ENCODE measurements at regions not wholly inside any gene's neighbourhood (a gene's known extent, or its start where the extent isn't known, plus 50 kb on each side); places are given as distances from the start of the nearest gene placed in this dataset.

GRCh38 chr19:30240904-30241695 is 131.1 kb upstream of the ZNF536 start:
- H3K36me3 ChIP-seq (ENCODE audit: control insufficient read depth in 2 of 2, insufficient read depth in 2 of 2, low read length in 2 of 2), result no peaks in the 10 kb centered on the region
- no peak overlapping the region for H3K27ac ChIP-seq (ENCODE audit: low read length)
- H3K27me3 ChIP-seq (ENCODE audit: control insufficient read depth in 1 of 2, insufficient read depth in 2 of 2, low read length in 2 of 2), result peaks cover 5 to 8% of the 10 kb centered on the region in 2 donors
- H3K4me3 ChIP-seq (ENCODE audit: low read length in 2 of 2), result no peak overlapping the region
- H3K9me3 ChIP-seq (ENCODE audit: control insufficient read depth in 2 of 2, low read length in 2 of 2), result no peaks in the 10 kb centered on the region
- no peaks in the 10 kb centered on the region for H3K4me1 ChIP-seq (ENCODE audit: control insufficient read depth, insufficient read depth, low read length)
- no peak overlapping the region for H3K9ac ChIP-seq (ENCODE audit: low read length in 2 of 2)

- Histone ChIP-seq H3K4me3 (ENCODE audit: low read length in 2 of 2) (no peak overlapping the region), H3K4me1 (ENCODE audit: control insufficient read depth, insufficient read depth, low read length) (no peaks in the 10 kb centered on the region), H3K27me3 (ENCODE audit: control insufficient read depth in 1 of 2, insufficient read depth in 2 of 2, low read length in 2 of 2) (peaks cover 0 to 6% of the 10 kb centered on the region in 2 donors), H3K27ac (ENCODE audit: low read length) (no peak overlapping the region), H3K9me3 (ENCODE audit: control insufficient read depth in 2 of 2, low read length in 2 of 2) (peaks cover 0 to 2% of the 10 kb centered on the region in 2 donors), H3K9ac (ENCODE audit: low read length in 2 of 2) (no peak overlapping the region), H3K36me3 (ENCODE audit: control insufficient read depth in 2 of 2, insufficient read depth in 2 of 2, low read length in 2 of 2) (no peaks in the 10 kb centered on the region)
These were observed 127.7 kb upstream of the ZNF536 start for GRCh38 chr19:30244533-30244932.

GRCh38 chr19:30245401-30246039 is 126.7 kb upstream of the ZNF536 start:
- Histone ChIP-seq H3K27ac (ENCODE audit: low read length) (no peak overlapping the region), H3K9ac (ENCODE audit: low read length in 2 of 2) (no peak overlapping the region), H3K9me3 (ENCODE audit: control insufficient read depth in 2 of 2, low read length in 2 of 2) (peaks cover 0 to 2% of the 10 kb centered on the region in 2 donors), H3K27me3 (ENCODE audit: control insufficient read depth in 1 of 2, insufficient read depth in 2 of 2, low read length in 2 of 2) (peaks cover 0 to 6% of the 10 kb centered on the region in 2 donors), H3K36me3 (ENCODE audit: control insufficient read depth in 2 of 2, insufficient read depth in 2 of 2, low read length in 2 of 2) (no peaks in the 10 kb centered on the region), H3K4me3 (ENCODE audit: low read length in 2 of 2) (no peak overlapping the region), H3K4me1 (ENCODE audit: control insufficient read depth, insufficient read depth, low read length) (no peaks in the 10 kb centered on the region)

- H3K4me3 ChIP-seq (ENCODE audit: low read length in 2 of 2), result no peak overlapping the region
- no peaks in the 10 kb centered on the region for H3K36me3 ChIP-seq (ENCODE audit: control insufficient read depth in 2 of 2, insufficient read depth in 2 of 2, low read length in 2 of 2)
- no peak overlapping the region for H3K9ac ChIP-seq (ENCODE audit: low read length in 2 of 2)
- H3K4me1 ChIP-seq (ENCODE audit: control insufficient read depth, insufficient read depth, low read length), result no peaks in the 10 kb centered on the region
- H3K27me3 ChIP-seq (ENCODE audit: control insufficient read depth in 1 of 2, insufficient read depth in 2 of 2, low read length in 2 of 2), result peaks cover 10 to 11% of the 10 kb centered on the region in 2 donors
- no peak overlapping the region for H3K27ac ChIP-seq (ENCODE audit: low read length)
- peaks cover 0 to 2% of the 10 kb centered on the region in 2 donors for H3K9me3 ChIP-seq (ENCODE audit: control insufficient read depth in 2 of 2, low read length in 2 of 2)
These were observed 122.3 kb upstream of the ZNF536 start for GRCh38 chr19:30249911-30250310.

GRCh38 chr19:30252214-30252613 is 120.0 kb upstream of the ZNF536 start:
- Histone ChIP-seq H3K27ac (ENCODE audit: low read length) (no peak overlapping the region), H3K4me3 (ENCODE audit: low read length in 2 of 2) (no peak overlapping the region), H3K9me3 (ENCODE audit: control insufficient read depth in 2 of 2, low read length in 2 of 2) (no peaks in the 10 kb centered on the region), H3K27me3 (ENCODE audit: control insufficient read depth in 1 of 2, insufficient read depth in 2 of 2, low read length in 2 of 2) (peaks cover 11 to 13% of the 10 kb centered on the region in 2 donors), H3K4me1 (ENCODE audit: control insufficient read depth, insufficient read depth, low read length) (no peaks in the 10 kb centered on the region), H3K36me3 (ENCODE audit: control insufficient read depth in 2 of 2, insufficient read depth in 2 of 2, low read length in 2 of 2) (no peaks in the 10 kb centered on the region), H3K9ac (ENCODE audit: low read length in 2 of 2) (no peak overlapping the region)

- no peaks in the 10 kb centered on the region for H3K9me3 ChIP-seq (ENCODE audit: control insufficient read depth in 2 of 2, low read length in 2 of 2)
- no peak overlapping the region for H3K27ac ChIP-seq (ENCODE audit: low read length)
- no peak overlapping the region for H3K4me3 ChIP-seq (ENCODE audit: low read length in 2 of 2)
- H3K9ac ChIP-seq (ENCODE audit: low read length in 2 of 2), result no peak overlapping the region
- H3K27me3 ChIP-seq (ENCODE audit: control insufficient read depth in 1 of 2, insufficient read depth in 2 of 2, low read length in 2 of 2), result peaks cover 11 to 12% of the 10 kb centered on the region in 2 donors
- no peaks in the 10 kb centered on the region for H3K36me3 ChIP-seq (ENCODE audit: control insufficient read depth in 2 of 2, insufficient read depth in 2 of 2, low read length in 2 of 2)
- no peaks in the 10 kb centered on the region for H3K4me1 ChIP-seq (ENCODE audit: control insufficient read depth, insufficient read depth, low read length)
These were observed 118.6 kb upstream of the ZNF536 start for GRCh38 chr19:30253581-30253996.

GRCh38 chr19:30254158-30254557 is 118.0 kb upstream of the ZNF536 start:
- no peak overlapping the region for H3K9ac ChIP-seq (ENCODE audit: low read length in 2 of 2)

GRCh38 chr19:30254789-30255188 is 117.4 kb upstream of the ZNF536 start:
- H3K9ac ChIP-seq (ENCODE audit: low read length in 2 of 2), result no peak overlapping the region
- no peaks in the 10 kb centered on the region for H3K4me1 ChIP-seq (ENCODE audit: control insufficient read depth, insufficient read depth, low read length)
- H3K27me3 ChIP-seq (ENCODE audit: control insufficient read depth in 1 of 2, insufficient read depth in 2 of 2, low read length in 2 of 2), result peaks cover 11 to 14% of the 10 kb centered on the region in 2 donors
- H3K9me3 ChIP-seq (ENCODE audit: control insufficient read depth in 2 of 2, low read length in 2 of 2), result no peaks in the 10 kb centered on the region
- no peaks in the 10 kb centered on the region for H3K36me3 ChIP-seq (ENCODE audit: control insufficient read depth in 2 of 2, insufficient read depth in 2 of 2, low read length in 2 of 2)
- H3K4me3 ChIP-seq (ENCODE audit: low read length in 2 of 2), result no peak overlapping the region
- no peak overlapping the region for H3K27ac ChIP-seq (ENCODE audit: low read length)

More at GRCh38 chr19:30254158-30254557, 118.0 kb upstream of the ZNF536 start:
- Histone ChIP-seq H3K27me3 (ENCODE audit: control insufficient read depth in 1 of 2, insufficient read depth in 2 of 2, low read length in 2 of 2) (peaks cover 11 to 12% of the 10 kb centered on the region in 2 donors), H3K36me3 (ENCODE audit: control insufficient read depth in 2 of 2, insufficient read depth in 2 of 2, low read length in 2 of 2) (no peaks in the 10 kb centered on the region), H3K4me3 (ENCODE audit: low read length in 2 of 2) (no peak overlapping the region), H3K9me3 (ENCODE audit: control insufficient read depth in 2 of 2, low read length in 2 of 2) (no peaks in the 10 kb centered on the region), H3K4me1 (ENCODE audit: control insufficient read depth, insufficient read depth, low read length) (no peaks in the 10 kb centered on the region), H3K27ac (ENCODE audit: low read length) (no peak overlapping the region)

- Histone ChIP-seq H3K36me3 (ENCODE audit: control insufficient read depth in 2 of 2, insufficient read depth in 2 of 2, low read length in 2 of 2) (no peaks in the 10 kb centered on the region), H3K9me3 (ENCODE audit: control insufficient read depth in 2 of 2, low read length in 2 of 2) (no peaks in the 10 kb centered on the region), H3K4me1 (ENCODE audit: control insufficient read depth, insufficient read depth, low read length) (no peaks in the 10 kb centered on the region), H3K27me3 (ENCODE audit: control insufficient read depth in 1 of 2, insufficient read depth in 2 of 2, low read length in 2 of 2) (peaks cover 16 to 18% of the 10 kb centered on the region in 2 donors), H3K9ac (ENCODE audit: low read length in 2 of 2) (no peak overlapping the region), H3K27ac (ENCODE audit: low read length) (no peak overlapping the region), H3K4me3 (ENCODE audit: low read length in 2 of 2) (no peak overlapping the region)
These were observed 116.2 kb upstream of the ZNF536 start for GRCh38 chr19:30255791-30256495.

GRCh38 chr19:30256496-30256850 is 115.7 kb upstream of the ZNF536 start:
- Histone ChIP-seq H3K36me3 (ENCODE audit: control insufficient read depth in 2 of 2, insufficient read depth in 2 of 2, low read length in 2 of 2) (no peaks in the 10 kb centered on the region), H3K27ac (ENCODE audit: low read length) (no peak overlapping the region), H3K9me3 (ENCODE audit: control insufficient read depth in 2 of 2, low read length in 2 of 2) (no peaks in the 10 kb centered on the region), H3K9ac (ENCODE audit: low read length in 2 of 2) (no peak overlapping the region), H3K4me3 (ENCODE audit: low read length in 2 of 2) (no peak overlapping the region), H3K4me1 (ENCODE audit: control insufficient read depth, insufficient read depth, low read length) (no peaks in the 10 kb centered on the region), H3K27me3 (ENCODE audit: control insufficient read depth in 1 of 2, insufficient read depth in 2 of 2, low read length in 2 of 2) (peaks cover 12 to 18% of the 10 kb centered on the region in 2 donors)

Data from stomach smooth muscle (tissue), 2 donors.